GM21367 (cell line): ENCODE measurements at regions not wholly inside any gene's neighbourhood (a gene's known extent, or its start where the extent isn't known, plus 50 kb on each side); places are given as distances from the start of the nearest gene placed in this dataset.

ENCODE experiments used
- ATAC-seq: cut with Tn5 transposase; IDR thresholded peaks from one replicate; pipeline ENCODE4 v1.9.1; 2021; ENCODE audit not compliant: unreplicated experiment

DNA sequence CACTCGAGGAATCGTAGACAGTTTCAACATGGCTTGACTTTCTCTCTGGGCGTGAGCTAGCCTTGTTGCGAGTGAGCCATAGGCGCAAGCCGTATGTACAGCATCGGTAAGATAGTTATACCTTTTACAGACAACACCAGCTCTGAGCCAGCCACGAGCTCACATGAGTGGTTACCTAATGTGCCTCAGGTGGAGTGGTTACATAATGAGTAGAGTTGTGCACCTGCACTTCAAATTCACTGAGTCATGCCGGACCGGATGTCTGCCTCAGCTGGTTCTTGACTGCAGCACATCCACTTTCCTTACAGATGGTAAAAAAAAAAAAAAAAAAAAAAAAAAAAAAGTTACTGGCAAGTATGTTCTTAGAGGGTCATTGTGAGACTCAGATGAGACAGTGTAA is 360.4 kb upstream of the NR5A2 start:
- ATAC-seq = no peak

DNA sequence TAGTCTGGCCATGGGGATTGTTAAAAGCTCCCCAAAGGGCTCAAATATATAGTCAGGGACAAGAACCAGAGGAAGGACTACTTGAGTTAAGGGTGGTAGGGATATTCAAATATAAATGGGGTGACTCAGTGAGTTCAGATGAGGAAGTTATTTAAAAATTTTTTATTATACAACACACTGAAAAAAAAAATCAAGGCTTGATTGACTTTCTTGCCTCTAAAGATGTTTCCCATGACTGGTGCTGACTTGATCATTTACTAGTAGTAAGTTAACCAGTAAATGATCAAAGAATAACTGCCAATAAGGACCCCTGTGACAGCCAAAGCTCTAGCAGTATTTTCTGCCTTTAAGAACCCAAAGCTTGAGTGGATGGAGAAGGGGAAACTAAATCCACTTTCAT is 357.6 kb upstream of the NR5A2 start:
- ATAC-seq = no peak

DNA sequence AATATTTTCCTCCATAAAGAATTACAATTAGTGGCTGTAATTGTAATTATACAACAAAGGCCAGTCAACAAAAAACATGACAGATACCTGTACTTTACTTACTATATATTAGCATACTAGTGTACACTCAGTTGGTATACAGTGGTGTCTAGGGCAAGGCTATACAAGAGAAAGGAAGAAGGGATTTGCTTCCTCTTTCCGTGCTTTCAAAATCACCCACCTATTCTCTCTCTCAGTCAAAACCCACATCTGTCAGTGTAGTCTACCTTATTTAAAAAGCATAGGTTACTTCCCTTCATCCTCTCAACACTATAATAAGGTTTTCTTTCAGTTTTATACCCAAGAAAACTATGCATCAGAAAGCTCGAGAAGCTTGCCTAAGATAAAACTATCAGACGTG is 355.8 kb upstream of the NR5A2 start:
- no peak for ATAC-seq

DNA sequence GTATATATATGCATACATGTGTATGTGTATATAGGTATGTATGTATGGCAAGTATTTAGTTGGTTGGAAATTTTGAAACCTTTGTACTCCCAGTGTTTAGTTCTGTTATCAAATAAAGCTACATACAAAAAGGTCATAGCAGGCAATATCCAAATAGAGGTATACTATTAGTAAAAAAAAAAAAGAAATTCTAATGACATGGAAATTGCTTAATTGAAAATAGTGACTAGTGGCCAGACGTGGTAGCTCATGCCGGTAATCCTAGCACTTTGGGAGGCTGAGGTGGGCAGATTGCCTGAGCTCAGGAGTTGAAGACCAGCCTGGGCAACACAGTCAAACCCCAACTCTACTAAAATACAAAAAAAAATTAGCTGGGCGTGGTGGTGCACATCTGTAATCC is 351.6 kb upstream of the NR5A2 start:
- no peak for ATAC-seq

DNA sequence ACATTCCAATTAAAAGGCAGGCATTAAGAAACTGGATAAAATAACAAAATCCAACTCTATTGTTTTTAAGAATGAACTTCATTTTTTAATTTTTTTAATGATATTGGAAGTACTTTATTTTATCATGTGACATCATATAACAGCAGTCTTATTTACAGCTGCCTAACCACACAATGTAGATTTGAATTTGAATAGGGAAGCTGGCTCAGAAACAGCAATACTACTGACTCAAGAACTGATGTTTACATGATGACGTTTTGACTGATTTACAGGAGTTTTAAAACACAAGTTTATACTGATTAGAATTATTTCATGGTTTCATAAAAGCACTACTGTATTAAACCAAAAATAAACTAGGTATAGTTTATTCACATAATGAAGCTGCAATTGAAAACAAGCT is 348.7 kb upstream of the NR5A2 start:
- no peak for ATAC-seq

DNA sequence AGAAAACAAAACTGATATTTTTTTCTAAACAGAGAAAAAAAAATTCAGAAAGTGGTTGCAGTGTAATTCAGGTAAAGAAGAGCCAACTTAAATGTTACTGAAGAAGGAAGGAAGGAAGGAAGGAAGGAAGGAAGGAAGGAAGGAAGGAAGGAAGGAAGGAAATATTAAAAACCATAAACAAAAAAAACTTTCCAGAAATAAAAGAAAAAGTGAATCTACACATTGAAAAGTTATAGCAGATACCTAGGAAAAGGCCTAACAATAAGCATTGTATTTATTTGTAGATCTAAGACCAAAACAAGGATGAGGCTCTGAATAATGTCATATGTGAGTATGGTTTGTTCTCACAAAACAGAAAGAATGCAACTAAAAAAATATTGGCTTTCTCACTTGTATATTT is 345.4 kb upstream of the NR5A2 start:
- no peak for ATAC-seq

DNA sequence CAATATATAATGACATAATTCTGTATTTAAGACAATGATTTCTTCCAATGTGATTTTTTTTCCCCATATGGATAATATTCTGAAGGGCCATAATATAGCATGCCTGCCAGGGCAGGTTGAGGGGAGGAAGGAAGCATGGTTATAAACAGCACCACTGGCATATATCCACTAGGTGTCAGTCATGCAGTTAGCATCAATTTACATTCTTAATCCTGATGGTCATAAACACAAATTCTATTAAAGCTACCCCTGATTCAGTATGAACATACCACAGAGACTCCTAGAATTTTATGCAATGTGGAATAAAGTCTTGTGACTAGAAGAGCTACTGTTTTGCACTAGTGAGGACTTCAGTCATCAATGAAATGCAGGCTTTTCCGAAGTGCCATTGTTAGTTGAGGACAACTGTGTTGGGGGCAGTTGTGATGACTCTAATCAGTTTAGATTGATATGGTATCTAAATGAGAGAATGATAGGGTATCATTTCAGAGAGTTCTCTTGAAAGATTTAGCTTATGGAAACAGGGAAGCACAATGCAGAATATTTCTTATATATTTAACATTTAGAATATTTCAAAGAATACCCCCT is 342.7 kb upstream of the NR5A2 start:
- ATAC-seq = peak; percentile 93

DNA sequence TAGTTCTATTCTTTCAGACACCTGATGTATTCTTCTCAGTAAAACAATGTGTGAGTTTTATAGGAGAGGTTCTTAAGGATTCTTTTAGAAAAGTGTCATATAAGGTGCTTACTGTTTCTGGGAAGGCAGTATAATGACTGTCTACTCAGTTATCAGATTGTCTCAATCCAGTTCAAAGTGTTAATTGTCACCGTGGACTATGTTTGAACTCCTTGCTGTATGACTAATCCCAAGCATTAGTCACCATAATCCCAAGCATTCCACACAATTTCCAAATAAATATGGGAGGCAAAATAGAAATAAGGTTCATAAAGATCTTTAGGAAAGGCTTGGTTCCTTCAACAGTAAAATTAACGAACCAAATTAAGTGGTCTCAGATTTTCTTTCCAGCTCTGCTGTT is 342.1 kb upstream of the NR5A2 start:
- ATAC-seq = no peak

DNA sequence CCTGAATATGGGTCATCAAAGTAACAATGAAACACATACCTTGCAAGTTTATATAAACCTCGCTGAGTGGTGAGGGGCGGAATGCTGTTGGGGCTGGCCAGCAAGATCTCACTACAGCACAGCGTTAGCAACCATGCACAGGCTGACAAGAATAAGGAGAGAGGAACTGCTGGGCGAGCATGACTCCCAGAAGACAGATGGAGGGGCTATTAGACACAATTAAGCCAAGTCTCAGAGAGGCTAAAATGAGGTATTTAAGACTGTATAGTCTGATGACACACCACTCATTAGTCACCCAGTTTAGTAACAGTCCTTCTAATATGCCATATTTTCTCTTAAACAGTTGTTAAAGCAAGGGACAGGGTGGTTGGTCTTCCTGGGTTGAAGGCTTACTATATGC is 340.2 kb upstream of the NR5A2 start:
- ATAC-seq = no peak

DNA sequence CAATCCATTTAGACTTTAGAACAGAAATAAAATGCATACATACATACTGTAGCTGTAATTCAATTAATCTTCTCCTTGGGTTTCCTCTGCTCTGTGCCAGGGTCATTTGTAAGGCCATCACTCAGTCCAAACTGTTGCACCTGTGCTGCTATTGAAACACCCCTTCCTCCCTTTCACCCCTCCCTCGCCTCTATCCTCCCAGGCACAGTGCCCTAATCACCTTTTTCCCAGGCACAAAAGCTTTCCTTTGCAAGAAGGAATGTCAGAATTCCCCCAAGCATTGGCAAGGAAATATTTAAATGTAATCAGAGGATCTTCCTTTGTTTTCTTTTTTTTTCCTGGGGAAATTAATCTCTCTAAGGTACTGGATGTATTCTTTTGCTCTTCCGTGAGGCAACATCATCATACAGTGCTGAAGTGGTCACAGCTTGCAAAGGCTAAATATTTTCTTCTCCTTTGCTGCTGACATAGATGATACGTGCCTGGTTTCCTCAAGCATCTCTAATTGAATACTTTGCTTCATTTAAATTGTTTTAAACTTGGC is 339.3 kb upstream of the NR5A2 start:
- ATAC-seq = no peak

DNA sequence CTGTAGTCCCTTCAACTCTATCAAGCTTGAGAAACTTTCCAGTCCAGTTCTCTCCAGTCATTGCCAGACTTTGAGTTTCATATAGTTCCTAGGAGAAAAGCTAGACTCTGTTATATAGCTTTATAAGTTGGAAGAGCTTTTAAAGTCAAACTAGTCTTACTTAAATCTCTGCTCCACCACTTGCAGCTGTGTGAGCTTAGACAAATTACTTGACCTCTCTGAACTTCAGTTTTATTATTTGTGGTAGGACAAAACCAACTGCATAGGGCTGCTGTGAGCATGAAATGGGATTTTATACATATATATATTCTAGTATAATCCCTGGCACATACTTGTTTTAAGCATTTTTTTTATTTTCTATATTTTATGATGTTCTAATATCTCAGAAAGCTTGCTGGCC is 338.7 kb upstream of the NR5A2 start:
- no peak for ATAC-seq

DNA sequence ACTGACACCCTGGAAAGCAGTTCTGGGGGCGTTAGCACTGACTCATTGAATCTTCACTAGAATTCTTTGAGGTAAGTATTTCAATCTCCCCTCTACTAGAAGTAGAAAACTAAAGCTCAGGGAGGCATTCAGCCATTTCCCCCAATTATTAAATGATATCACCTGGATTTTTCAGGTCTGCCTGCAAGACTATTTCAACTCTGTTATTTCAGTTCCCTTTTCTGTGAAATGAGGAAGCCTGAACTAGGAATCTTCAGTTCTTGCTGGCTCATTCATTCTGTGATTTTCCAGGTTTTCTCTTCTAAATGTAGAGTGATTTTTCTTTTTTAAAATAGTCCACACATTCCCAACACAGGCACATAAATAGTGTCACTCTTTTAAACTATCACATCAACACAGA is 337.0 kb upstream of the NR5A2 start:
- no peak for ATAC-seq

DNA sequence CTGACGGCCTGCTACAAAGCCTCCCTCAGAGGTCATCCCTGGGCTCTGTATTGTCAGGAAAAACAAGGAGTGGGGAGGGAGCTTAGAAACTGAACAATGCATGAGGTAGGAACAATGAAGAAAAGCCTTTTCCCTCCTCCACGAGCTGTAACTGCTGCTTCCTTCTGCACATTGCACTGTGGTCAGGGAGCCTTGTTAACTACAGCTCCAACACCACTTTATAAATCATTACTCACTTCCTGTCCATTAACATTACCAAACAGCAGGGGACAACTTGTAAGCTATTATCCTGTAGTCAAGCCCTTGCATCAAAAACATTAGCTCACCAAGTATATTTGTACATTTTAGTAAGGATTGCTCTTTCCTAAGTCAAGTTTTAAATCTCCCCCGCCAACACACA is 336.0 kb upstream of the NR5A2 start:
- no peak for ATAC-seq

DNA sequence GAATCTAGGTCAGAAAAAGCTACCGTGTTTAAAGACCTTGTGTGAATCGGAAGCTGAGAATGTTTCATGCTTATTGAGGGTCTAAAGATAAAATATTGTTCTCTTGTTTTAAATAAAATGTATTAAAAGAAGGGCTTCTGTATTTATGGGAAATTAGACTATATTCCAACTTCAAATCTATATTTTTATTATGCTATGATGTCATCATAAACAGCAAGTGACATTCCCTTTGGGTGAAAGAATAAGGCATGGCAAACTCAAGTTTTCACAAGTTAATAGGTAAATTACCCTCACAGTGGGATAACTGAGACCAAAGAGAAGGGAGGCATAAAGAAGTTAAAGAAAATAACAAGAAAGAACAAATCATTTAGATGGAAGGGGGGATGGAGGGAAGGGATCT is 333.8 kb upstream of the NR5A2 start:
- ATAC-seq = no peak

DNA sequence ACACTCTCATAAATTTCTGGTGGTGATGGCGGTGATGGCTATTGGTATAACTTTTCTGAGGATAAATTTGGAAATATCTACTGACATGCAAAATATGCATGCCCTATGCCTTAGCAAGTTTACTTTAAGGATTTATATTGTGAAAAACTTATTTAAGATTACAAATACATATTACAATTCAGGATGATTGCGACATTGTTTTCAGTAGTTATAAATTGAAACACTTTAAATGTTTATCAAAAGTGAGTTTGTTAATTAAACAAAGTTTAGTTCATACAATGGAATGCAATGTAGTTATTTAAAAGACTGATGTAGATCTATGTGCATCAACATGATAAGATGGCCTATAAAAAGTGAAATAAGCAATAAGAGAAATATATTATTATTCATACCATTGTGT is 331.3 kb upstream of the NR5A2 start:
- no peak for ATAC-seq

DNA sequence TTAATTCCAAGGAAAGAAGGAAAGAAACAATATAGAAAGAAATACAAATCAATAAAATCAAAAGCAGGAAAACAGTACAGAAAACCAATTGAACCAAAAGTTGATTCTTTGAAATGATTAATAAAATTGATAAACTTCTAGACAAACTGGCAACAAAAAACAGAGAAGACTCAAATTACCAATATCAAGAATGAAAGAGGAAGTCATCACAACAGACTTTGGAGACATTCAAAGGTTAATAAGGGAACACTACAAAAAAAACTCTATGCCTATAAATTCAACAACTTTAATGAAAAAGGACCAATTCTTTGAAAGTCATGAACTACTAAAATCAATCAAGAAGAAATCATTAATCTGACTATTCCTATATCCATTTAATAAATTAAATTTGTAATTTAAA is 329.3 kb upstream of the NR5A2 start:
- no peak for ATAC-seq

DNA sequence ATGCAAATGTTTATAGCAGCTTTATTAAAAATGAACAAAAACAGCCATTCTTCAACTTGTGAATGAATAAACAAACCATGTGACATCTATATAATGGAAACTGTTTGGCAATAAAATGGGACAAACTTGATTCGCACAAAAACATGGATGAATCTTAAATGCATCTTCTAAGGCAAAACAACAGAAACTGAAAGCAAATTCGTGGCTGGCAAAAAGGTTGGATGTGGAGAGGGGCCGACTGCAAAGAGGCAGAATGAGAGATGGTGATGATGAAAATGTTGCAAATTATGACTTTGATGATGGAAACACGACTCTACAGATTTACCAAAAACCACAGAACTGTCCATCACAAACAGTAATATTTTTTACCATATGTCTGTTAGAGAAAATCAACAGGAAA is 327.0 kb upstream of the NR5A2 start:
- no peak for ATAC-seq

DNA sequence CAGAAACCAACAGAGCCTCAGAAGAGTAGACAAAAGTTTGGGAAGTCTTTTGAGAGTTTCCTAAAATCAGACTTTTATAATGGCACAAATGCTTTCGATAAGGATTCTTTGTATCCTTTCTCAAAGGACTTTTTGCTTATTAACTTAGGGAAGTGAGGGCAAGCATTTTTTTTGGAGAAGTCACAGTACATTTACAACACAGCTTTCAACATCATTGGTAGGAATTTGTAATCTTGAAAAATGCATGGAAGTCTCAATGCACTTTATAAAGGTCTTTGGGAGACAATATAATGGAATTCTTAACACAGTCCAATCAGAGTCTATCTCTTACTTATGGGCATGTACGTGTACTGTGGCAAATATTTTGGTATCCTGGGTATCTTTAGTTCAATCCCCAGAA is 325.8 kb upstream of the NR5A2 start:
- no peak for ATAC-seq

DNA sequence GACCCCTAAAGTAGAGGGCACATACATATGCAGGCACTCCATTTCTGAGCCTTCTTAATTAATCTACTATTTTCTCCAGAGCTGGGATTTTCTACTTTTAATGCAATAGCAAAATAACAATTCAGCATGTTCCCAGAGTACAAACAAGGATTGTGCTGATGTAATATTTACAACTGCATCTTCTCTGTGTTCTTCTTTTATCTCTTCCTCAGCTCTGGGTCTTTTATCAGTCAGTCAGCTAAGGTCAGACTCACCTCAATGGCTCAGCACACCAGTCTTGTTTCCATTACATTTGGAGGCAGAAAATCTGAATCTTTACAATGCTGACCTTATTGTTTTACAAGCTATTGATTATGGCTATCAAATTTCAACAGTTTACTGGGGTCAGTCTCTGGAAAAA is 323.3 kb upstream of the NR5A2 start:
- no peak for ATAC-seq

DNA sequence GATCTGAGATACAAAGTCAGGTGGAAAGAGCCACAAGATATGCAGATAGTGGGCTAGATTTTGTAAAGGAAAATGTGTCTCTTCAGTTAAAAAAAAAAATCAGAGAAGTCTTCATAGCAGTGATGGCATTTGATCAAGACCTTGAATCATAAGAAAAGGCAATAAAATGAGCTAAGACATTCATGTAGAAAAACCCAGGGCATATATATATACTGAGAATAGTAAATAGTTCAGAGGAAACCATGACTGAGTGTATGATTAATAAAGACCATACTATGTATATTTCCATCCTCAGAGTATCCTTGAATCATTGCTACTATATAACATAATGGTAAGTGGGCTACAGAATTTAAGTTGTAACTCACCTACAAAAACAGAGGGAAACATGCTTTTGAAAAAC is 321.7 kb upstream of the NR5A2 start:
- ATAC-seq = no peak

DNA sequence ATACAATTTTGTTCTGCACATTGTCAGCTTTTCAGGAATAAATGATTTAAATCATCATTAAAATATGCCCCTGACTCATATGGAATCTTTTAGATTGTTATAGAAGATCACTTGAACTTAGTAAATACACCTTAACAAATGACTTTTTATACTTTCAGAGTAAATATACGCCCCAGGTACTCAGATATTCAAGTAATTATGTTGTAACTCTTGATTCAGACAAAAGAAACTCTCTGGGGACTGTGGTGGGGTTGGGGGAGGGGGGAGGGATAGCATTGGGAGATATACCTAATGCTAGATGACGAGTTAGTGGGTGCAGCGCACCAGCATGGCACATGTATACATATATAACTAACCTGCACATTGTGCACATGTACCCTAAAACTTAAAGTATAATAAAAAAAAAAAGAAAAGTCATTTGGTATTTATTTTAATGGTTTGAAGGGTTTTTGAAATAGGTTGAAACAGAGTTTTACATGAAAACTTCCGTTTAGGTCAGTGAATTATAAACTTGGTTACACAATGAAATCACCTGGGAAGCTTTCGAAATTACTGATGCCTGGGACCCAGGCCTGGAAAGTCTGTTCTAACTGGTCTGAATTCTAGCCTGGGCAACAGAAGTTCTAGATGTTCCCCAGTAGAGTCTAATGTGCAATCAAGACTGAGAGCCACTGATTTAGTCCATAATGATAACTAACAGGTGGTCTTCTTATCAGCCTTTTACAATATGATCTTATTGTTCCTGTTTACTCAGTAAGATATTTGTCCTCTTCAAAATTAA is 320.5 kb upstream of the NR5A2 start:
- ATAC-seq = no peak

DNA sequence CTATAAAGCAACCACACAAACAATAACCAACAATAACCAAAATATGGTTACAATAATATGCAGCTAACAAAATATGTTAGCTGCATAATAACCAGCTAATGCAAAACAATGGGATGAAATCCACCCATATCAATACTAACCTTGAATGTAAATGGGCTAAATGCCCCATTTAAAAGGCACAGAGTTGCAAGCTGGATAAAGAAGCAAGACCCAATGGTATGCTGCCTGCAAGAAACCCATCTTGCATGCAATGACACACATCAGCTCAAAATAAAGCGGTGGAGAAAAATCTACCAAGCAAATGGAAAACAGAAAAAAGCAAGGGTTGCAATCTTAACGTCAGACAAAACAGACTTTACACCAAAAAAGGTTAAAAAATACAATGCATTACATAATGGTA is 316.5 kb upstream of the NR5A2 start:
- ATAC-seq = no peak

DNA sequence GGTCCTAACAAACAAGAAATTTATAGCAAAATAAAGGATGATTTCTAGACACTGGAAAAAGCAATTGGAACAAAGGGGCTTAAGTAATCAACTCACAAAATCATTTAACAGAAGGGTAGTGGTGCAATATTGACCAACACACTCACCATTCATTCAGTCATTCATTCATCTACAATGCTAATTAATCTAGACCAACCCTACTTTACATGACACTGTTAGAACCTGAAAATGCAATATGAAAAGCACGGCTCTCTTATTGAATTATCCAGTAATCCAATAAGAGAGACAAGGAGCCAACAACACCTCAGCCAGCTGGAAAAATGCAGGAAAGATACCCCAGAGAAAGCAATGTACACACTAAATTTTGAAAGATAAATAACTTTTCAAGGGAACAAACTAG is 310.8 kb upstream of the NR5A2 start:
- no peak for ATAC-seq
